T-cell (primary cell): ENCODE measurements at regions not wholly inside any gene's neighbourhood (a gene's known extent, or its start where the extent isn't known, plus 50 kb on each side); places are given as distances from the start of the nearest gene placed in this dataset.
"Not testable (repeated sequence)": the region's sequence is repeated elsewhere in the genome, so short reads cannot be mapped to it uniquely, and the experiment has no call there.

Experiments
- ATAC-seq, 4 experiments: fragments of 200-7000 bp in 3 of 4; fragments of 150-1000 bp in 1 of 4; cut with Tn5 transposase; replicated peaks in 1 of 4; 1 replicate in 3 of 4; 2 replicates in 1 of 4; pipeline ENCODE4 v1.10.0; 2021; ENCODE audit warnings: moderate library complexity in 3 of 4, mild to moderate bottlenecking in 2 of 4, moderate number of reproducible peaks in 1 of 4
- CTCF ChIA-PET, 2 donors: fragments of 300-600 bp; sonication (Branson Sonifier 250); formaldehyde crosslinking; loops; one replicate each; lab custom pipeline; 2022; ENCODE audit warnings: antibody characterized with exemption in 2 of 2; lab: Charles Lee
- POLR2A ChIA-PET, 2 donors: fragments of 300-600 bp; sonication (Branson Sonifier 250); formaldehyde crosslinking; loops; one replicate each; lab custom pipeline; 2022; ENCODE audit warnings: antibody characterized with exemption in 2 of 2; lab: Charles Lee
- DNase-seq, 35 experiments: peaks; one replicate each; pipeline versions ENCODE4 v3.0.0 to v3.0.0-alpha.2; 2013 to 2023
- H3K27ac ChIP-seq: one replicate; pipeline ENCODE4 v1.5.1; 2013; ENCODE audit warnings: low read length
- H3K27me3 ChIP-seq, 2 experiments: replicated peaks in 1 of 2; 1 replicate in 1 of 2; 2 replicates in 1 of 2; pipeline versions ENCODE4 v1.6.1 to v1.7.0; 2013; ENCODE audit warnings: low read length in 1 of 2, mixed read lengths in 1 of 2; ENCODE audit not compliant: control insufficient read depth in 2 of 2, insufficient read depth in 2 of 2; ENCODE audit errors: extremely low read depth in 1 of 2
- H3K36me3 ChIP-seq, 2 donors: 1 replicate in 1 of 2; 2 replicates in 1 of 2; pipeline versions ENCODE4 v1.6.1 to v1.7.0; 2013; ENCODE audit warnings: low read length in 1 of 2; ENCODE audit not compliant: control insufficient read depth in 2 of 2, insufficient read depth in 1 of 2; ENCODE audit errors: extremely low read depth in 1 of 2
- H3K4me1 ChIP-seq, 2 experiments: 1 replicate in 1 of 2; 2 replicates in 1 of 2; pipeline versions ENCODE4 v1.6.1 to v1.7.0; 2013; ENCODE audit warnings: low read length in 2 of 2, mixed read lengths in 1 of 2; ENCODE audit not compliant: insufficient read depth in 2 of 2, control insufficient read depth in 1 of 2; ENCODE audit errors: extremely low read depth in 1 of 2
- H3K4me3 ChIP-seq, 2 donors: 1 replicate in 1 of 2; 2 replicates in 1 of 2; pipeline versions ENCODE4 v1.5.1 to v1.7.0; 2013; ENCODE audit warnings: mild to moderate bottlenecking in 2 of 2, low read length in 1 of 2, moderate library complexity in 1 of 2; ENCODE audit not compliant: control insufficient read depth in 1 of 2; ENCODE audit errors: extremely low read depth in 1 of 2
- H3K9me3 ChIP-seq: 2 replicates; pipeline ENCODE4 v1.7.0; 2013
- H3K27ac Mint-ChIP-seq, 2 donors: one replicate each; pipeline ENCODE4 v1.8.0; 2020 to 2021; ENCODE audit warnings: mild to moderate bottlenecking in 2 of 2, mixed read lengths in 2 of 2
- H3K27me3 Mint-ChIP-seq, 2 donors: one replicate each; pipeline ENCODE4 v1.8.0; 2021 to 2022; ENCODE audit warnings: mixed read lengths in 2 of 2
- H3K36me3 Mint-ChIP-seq: one replicate; pipeline ENCODE4 v1.8.0; 2021; ENCODE audit warnings: mixed read lengths
- H3K4me1 Mint-ChIP-seq, 3 donors: one replicate each; pipeline ENCODE4 v1.8.0; 2020 to 2022; ENCODE audit warnings: mixed read lengths in 3 of 3, mild to moderate bottlenecking in 1 of 3
- H3K4me3 Mint-ChIP-seq, 3 donors: one replicate each; pipeline ENCODE4 v1.8.0; 2020 to 2022; ENCODE audit warnings: mild to moderate bottlenecking in 3 of 3, mixed read lengths in 3 of 3, moderate library complexity in 3 of 3
- H3K9me3 Mint-ChIP-seq, 3 donors: one replicate each; pipeline ENCODE4 v1.8.0; 2020 to 2022; ENCODE audit warnings: mixed read lengths in 3 of 3
- WGBS: methylation state at CpG from one replicate; pipeline ENCODE4 v1.1.5; 2013; ENCODE audit warnings: missing lambda C conversion rate; ENCODE audit not compliant: insufficient coverage; 5-methylcytosine and 5-hydroxymethylcytosine counted together

DNA sequence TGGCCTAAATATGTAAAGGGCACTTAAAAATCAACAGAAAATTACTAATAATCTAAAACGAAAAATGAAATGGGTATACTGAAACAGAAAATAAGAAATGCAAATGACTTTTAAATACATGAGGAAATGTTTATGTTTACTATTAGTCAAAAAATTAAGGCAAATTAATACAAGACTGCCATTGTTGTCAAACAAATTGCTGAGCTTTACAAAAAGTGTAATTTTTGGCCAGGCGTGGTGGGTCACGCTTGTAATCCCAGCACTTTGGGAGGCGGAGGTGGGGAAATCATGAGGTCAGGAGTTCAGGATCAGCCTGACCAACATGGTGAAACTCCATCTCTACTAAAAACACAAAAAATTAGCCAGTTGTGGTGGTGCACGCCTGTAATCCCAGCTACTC, 343.9 kb upstream of the SGO1 start:
- ChIA-PET CTCF (no interaction called here), POLR2A (no interaction called here)
- H3K4me3 ChIP-seq = no peak overlapping the region
- no peak overlapping the region for H3K27ac Mint-ChIP-seq
- H3K9me3 ChIP-seq = no peaks in the 10 kb centered on the region
- WGBS = no CpG with 5 or more reads among the region's 5 CpGs
- no peaks in the 10 kb centered on the region for H3K36me3 ChIP-seq
- no peak for ATAC-seq
- H3K9me3 Mint-ChIP-seq = peaks cover 0 to 20% (median 8%) of the 10 kb centered on the region in 3 donors
- no peaks in the 10 kb centered on the region for H3K27me3 ChIP-seq
- no peaks in the 10 kb centered on the region for H3K4me1 Mint-ChIP-seq
- DNase-seq = no peak
- H3K36me3 Mint-ChIP-seq = no peaks in the 10 kb centered on the region
- H3K27me3 Mint-ChIP-seq = no peaks in the 10 kb centered on the region
- H3K4me1 ChIP-seq = no peaks in the 10 kb centered on the region
- no peak overlapping the region for H3K27ac ChIP-seq
- H3K4me3 Mint-ChIP-seq = no peak overlapping the region

GRCh38 chr3:20528180-20528770, 342.3 kb upstream of the SGO1 start:
- Mint-ChIP-seq H3K27me3 (no peaks in the 10 kb centered on the region), H3K4me1 (no peaks in the 10 kb centered on the region), H3K36me3 (no peaks in the 10 kb centered on the region), H3K9me3 (peaks cover 0 to 20% (median 8%) of the 10 kb centered on the region in 3 donors), H3K27ac (no peak overlapping the region), H3K4me3 (no peak overlapping the region)
- DNase-seq (no peak), ATAC-seq (no peak)
- WGBS = no CpG with 5 or more reads among the region's 5 CpGs
- Histone ChIP-seq H3K36me3 (no peaks in the 10 kb centered on the region), H3K27me3 (no peaks in the 10 kb centered on the region), H3K27ac (no peak overlapping the region), H3K9me3 (no peaks in the 10 kb centered on the region), H3K4me3 (no peak overlapping the region), H3K4me1 (no peaks in the 10 kb centered on the region)
- ChIA-PET POLR2A (interaction anchor here in 1 of 2 donors (0.7 kb wide), 1 partner anchor 108 kb away, joined by 3 read pairs; no protein-coding TSS in a partner anchor), CTCF (no interaction called here)

DNA sequence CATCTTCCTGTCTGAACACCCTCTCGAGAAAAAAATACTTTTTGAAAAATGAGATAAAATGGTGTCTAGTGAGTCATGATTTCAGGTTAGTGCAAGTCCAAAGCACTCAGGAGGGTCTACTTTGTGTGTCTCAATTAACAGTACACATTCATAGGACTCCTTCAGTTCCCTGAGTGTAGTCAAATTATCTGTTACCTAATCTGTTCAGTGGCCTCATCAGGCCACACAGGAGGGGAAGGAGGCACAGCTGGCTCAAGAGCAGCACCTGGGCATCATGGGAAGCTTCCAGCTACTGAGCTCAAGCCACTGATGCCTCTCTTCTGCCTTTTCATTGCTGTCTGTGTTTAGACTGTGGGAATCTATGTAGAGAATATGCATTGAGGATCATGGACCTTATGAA, 341.4 kb upstream of the SGO1 start:
- ChIA-PET POLR2A (no interaction called here), CTCF (no interaction called here)
- H3K27ac ChIP-seq = no peak overlapping the region
- H3K27me3 Mint-ChIP-seq = no peaks in the 10 kb centered on the region
- no peak overlapping the region for H3K27ac Mint-ChIP-seq
- H3K4me3 ChIP-seq = no peak overlapping the region
- DNase-seq (no peak), ATAC-seq (no peak)
- H3K4me1 Mint-ChIP-seq = no peaks in the 10 kb centered on the region
- no peaks in the 10 kb centered on the region for H3K36me3 Mint-ChIP-seq
- no peaks in the 10 kb centered on the region for H3K36me3 ChIP-seq
- no peaks in the 10 kb centered on the region for H3K4me1 ChIP-seq
- no peak overlapping the region for H3K4me3 Mint-ChIP-seq
- H3K9me3 Mint-ChIP-seq = peaks cover 0 to 19% (median 9%) of the 10 kb centered on the region in 3 donors
- no CpG with 5 or more reads among the region's 1 CpG for WGBS
- no peaks in the 10 kb centered on the region for H3K27me3 ChIP-seq
- no peaks in the 10 kb centered on the region for H3K9me3 ChIP-seq

- peaks cover 13 to 27% (median 27%) of the 10 kb centered on the region in 3 donors for H3K9me3 Mint-ChIP-seq
- no peak overlapping the region for H3K27ac Mint-ChIP-seq
- H3K4me1 Mint-ChIP-seq = no peaks in the 10 kb centered on the region
- POLR2A ChIA-PET = no interaction called here
- no peak overlapping the region for H3K27ac ChIP-seq
- no peaks in the 10 kb centered on the region for H3K9me3 ChIP-seq
- H3K27me3 ChIP-seq = no peaks in the 10 kb centered on the region
- no peaks in the 10 kb centered on the region for H3K27me3 Mint-ChIP-seq
- H3K4me1 ChIP-seq = no peaks in the 10 kb centered on the region
- no peak for DNase-seq
- CTCF ChIA-PET = no interaction called here
- H3K4me3 ChIP-seq = no peak overlapping the region
- no peak for ATAC-seq
- no peaks in the 10 kb centered on the region for H3K36me3 Mint-ChIP-seq
- no peaks in the 10 kb centered on the region for H3K36me3 ChIP-seq
- no peak overlapping the region for H3K4me3 Mint-ChIP-seq
These were observed 338.3 kb upstream of the SGO1 start for GRCh38 chr3:20524328-20524727.

GRCh38 chr3:20523293-20523692, 337.3 kb upstream of the SGO1 start:
- Mint-ChIP-seq H3K4me1 (no peaks in the 10 kb centered on the region), H3K9me3 (peaks cover 13 to 27% (median 25%) of the 10 kb centered on the region in 3 donors), H3K4me3 (no peak overlapping the region), H3K27ac (no peak overlapping the region), H3K27me3 (no peaks in the 10 kb centered on the region), H3K36me3 (no peaks in the 10 kb centered on the region)
- Histone ChIP-seq H3K27me3 (no peaks in the 10 kb centered on the region), H3K4me3 (no peak overlapping the region), H3K9me3 (no peaks in the 10 kb centered on the region), H3K27ac (no peak overlapping the region), H3K4me1 (no peaks in the 10 kb centered on the region), H3K36me3 (no peaks in the 10 kb centered on the region)
- ChIA-PET POLR2A (no interaction called here), CTCF (no interaction called here)
- no peak for DNase-seq
- no peak for ATAC-seq

DNA sequence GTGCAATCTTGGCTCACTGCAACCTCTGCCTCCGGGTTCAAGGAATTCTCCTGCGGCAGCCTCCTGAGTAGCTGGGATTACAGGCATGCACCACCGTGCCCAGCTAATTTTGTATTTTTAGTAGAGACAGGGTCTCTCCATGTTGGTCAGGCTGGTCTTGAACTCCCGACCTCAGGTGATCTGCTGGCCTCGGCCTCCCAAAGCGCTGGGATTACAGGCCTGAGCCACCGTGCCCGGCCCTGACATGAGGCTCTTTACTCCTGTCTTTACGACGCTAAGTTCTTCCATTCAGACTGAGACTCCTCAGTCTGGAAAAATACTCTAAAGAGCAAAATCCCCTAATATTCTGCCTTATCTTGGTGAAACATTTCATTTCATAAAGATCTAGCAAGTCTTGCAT, 331.3 kb upstream of the SGO1 start:
- H3K4me3 Mint-ChIP-seq, DNase-seq, H3K36me3 Mint-ChIP-seq, CTCF ChIA-PET, H3K27me3 Mint-ChIP-seq, H3K36me3 ChIP-seq, H3K4me1 ChIP-seq, H3K4me1 Mint-ChIP-seq, POLR2A ChIA-PET, ATAC-seq, H3K9me3 ChIP-seq, H3K27ac ChIP-seq, H3K27me3 ChIP-seq, H3K27ac Mint-ChIP-seq, H3K4me3 ChIP-seq: not testable (repeated sequence)
- 92% methylated on average over 5 of the region's 10 CpGs for WGBS
- peaks cover 13 to 20% (median 18%) of the 10 kb centered on the region in 3 donors for H3K9me3 Mint-ChIP-seq

DNA sequence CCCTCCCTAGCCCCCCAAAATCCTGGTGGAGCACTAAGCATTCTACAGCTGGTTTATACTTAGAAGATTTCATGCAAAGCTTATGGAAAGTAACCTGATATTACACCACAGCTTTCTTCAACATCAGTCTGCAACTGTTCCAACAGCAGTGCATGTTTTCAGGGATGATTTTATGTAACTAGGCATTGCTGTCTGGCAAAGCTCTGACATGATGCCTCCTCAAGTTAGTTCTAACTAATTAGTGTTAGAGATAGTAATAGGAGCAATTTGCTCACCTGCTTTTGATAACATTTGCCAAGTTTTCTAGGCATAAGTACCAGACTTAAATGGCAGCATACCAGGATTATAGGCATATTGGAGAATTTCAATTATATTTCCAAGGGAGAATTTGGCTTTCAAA, 330.3 kb upstream of the SGO1 start:
- ATAC-seq = no peak
- no peaks in the 10 kb centered on the region for H3K27me3 Mint-ChIP-seq
- no peaks in the 10 kb centered on the region for H3K4me1 ChIP-seq
- no peaks in the 10 kb centered on the region for H3K36me3 ChIP-seq
- ChIA-PET CTCF (no interaction called here), POLR2A (no interaction called here)
- no peak overlapping the region for H3K27ac Mint-ChIP-seq
- no peak overlapping the region for H3K4me3 ChIP-seq
- no peaks in the 10 kb centered on the region for H3K36me3 Mint-ChIP-seq
- no peaks in the 10 kb centered on the region for H3K27me3 ChIP-seq
- no peak overlapping the region for H3K27ac ChIP-seq
- H3K9me3 ChIP-seq = no peaks in the 10 kb centered on the region
- no peak for DNase-seq
- no peaks in the 10 kb centered on the region for H3K4me1 Mint-ChIP-seq
- H3K9me3 Mint-ChIP-seq = peaks cover 10 to 23% (median 21%) of the 10 kb centered on the region in 3 donors
- no peak overlapping the region for H3K4me3 Mint-ChIP-seq
